GM19397 (cell line): ENCODE measurements at regions not wholly inside any gene's neighbourhood (a gene's known extent, or its start where the extent isn't known, plus 50 kb on each side); places are given as distances from the start of the nearest gene placed in this dataset.

Experiments
- ATAC-seq: cut with Tn5 transposase; IDR thresholded peaks from one replicate; pipeline ENCODE4 v1.9.1; 2021; ENCODE audit warnings: mild to moderate bottlenecking, moderate library complexity; ENCODE audit not compliant: unreplicated experiment

GRCh38 chr4:116872941-116873340, 212.4 kb downstream of the TRAM1L1 start:
- ATAC-seq = no peak

GRCh38 chr4:116872308-116872707, 213.1 kb downstream of the TRAM1L1 start:
- ATAC-seq = no peak

- no peak for ATAC-seq
Observed at GRCh38 chr4:116870686-116871085, 214.7 kb downstream of the TRAM1L1 start.

- no peak for ATAC-seq
Observed at GRCh38 chr4:116866106-116866505, 219.3 kb downstream of the TRAM1L1 start.

- no peak for ATAC-seq
Observed at GRCh38 chr4:116862592-116862991, 222.8 kb downstream of the TRAM1L1 start.

GRCh38 chr4:116860891-116861290, 224.5 kb downstream of the TRAM1L1 start:
- no peak for ATAC-seq

- no peak for ATAC-seq
Observed at GRCh38 chr4:116849620-116850019, 235.8 kb downstream of the TRAM1L1 start.

- no peak for ATAC-seq
Observed at GRCh38 chr4:116847616-116848015, 237.8 kb downstream of the TRAM1L1 start.

- no peak for ATAC-seq
Observed at GRCh38 chr4:116839826-116840225, 245.6 kb downstream of the TRAM1L1 start.

- ATAC-seq = no peak
Observed at GRCh38 chr4:116838609-116839008, 246.8 kb downstream of the TRAM1L1 start.

GRCh38 chr4:116829187-116829586, 256.2 kb downstream of the TRAM1L1 start:
- no peak for ATAC-seq

GRCh38 chr4:116824172-116824571, 261.2 kb downstream of the TRAM1L1 start:
- ATAC-seq = no peak

GRCh38 chr4:116811730-116812129, 273.6 kb downstream of the TRAM1L1 start:
- no peak for ATAC-seq

GRCh38 chr4:116796022-116796421, 289.4 kb downstream of the TRAM1L1 start:
- no peak for ATAC-seq

- no peak for ATAC-seq
Observed at GRCh38 chr4:116788723-116789122, 296.7 kb downstream of the TRAM1L1 start.

- ATAC-seq = no peak
Observed at GRCh38 chr4:116755051-116755450, 330.3 kb downstream of the TRAM1L1 start.

- ATAC-seq = no peak
Observed at GRCh38 chr4:116752027-116752426, 333.3 kb downstream of the TRAM1L1 start.

GRCh38 chr4:116736756-116737155, 348.6 kb downstream of the TRAM1L1 start:
- ATAC-seq = no peak

- ATAC-seq = no peak
Observed at GRCh38 chr4:116734178-116734577, 351.2 kb downstream of the TRAM1L1 start.

- ATAC-seq = no peak
Observed at GRCh38 chr4:116733370-116733769, 352.0 kb downstream of the TRAM1L1 start.

GRCh38 chr4:116726523-116726922, 358.9 kb downstream of the TRAM1L1 start:
- no peak for ATAC-seq

GRCh38 chr4:116724249-116724648, 361.1 kb downstream of the TRAM1L1 start:
- peak; percentile 54 for ATAC-seq

GRCh38 chr4:116705466-116705865, 379.9 kb downstream of the TRAM1L1 start:
- ATAC-seq = no peak

GRCh38 chr4:116702949-116703348, 382.4 kb downstream of the TRAM1L1 start:
- ATAC-seq = no peak
